CD4-positive, alpha-beta memory T cell (primary cell): ENCODE measurements at regions not wholly inside any gene's neighbourhood (a gene's known extent, or its start where the extent isn't known, plus 50 kb on each side); places are given as distances from the start of the nearest gene placed in this dataset.
A peak's percentile ranks its signal among the peaks of the same experiment; 100 is the strongest.

Experiments
- CTCF ChIA-PET: fragments of 350-600 bp; sonication (Branson Sonifier 250); formaldehyde crosslinking; loops from one replicate; lab custom pipeline; 2021; ENCODE audit warnings: inconsistent platforms; ENCODE audit not compliant: partially characterized antibody; lab: Charles Lee
- POLR2A ChIA-PET: fragments of 350-600 bp; sonication (Branson Sonifier 250); formaldehyde crosslinking; loops from one replicate; lab custom pipeline; 2021; ENCODE audit not compliant: partially characterized antibody; lab: Charles Lee
- DNase-seq, 5 donors: peaks; one replicate each; pipeline versions ENCODE4 v3.0.0 to v3.0.0-alpha.2; 2020 to 2022; ENCODE audit warnings: mixed read lengths in 1 of 5
- H3K27ac ChIP-seq: one replicate; pipeline ENCODE4 v1.7.0; 2013; ENCODE audit warnings: low read depth, low read length
- H3K27me3 ChIP-seq: 2 replicates; pipeline ENCODE4 v1.7.0; 2013; ENCODE audit warnings: mild to moderate bottlenecking, low read length, moderate library complexity; ENCODE audit not compliant: insufficient read depth
- H3K36me3 ChIP-seq: 2 replicates; pipeline ENCODE4 v1.7.0; 2013; ENCODE audit warnings: mild to moderate bottlenecking, low read length, moderate library complexity; ENCODE audit not compliant: insufficient read depth
- H3K4me1 ChIP-seq: 2 replicates; pipeline ENCODE4 v1.7.0; 2013; ENCODE audit warnings: mild to moderate bottlenecking, low read length, moderate library complexity; ENCODE audit not compliant: insufficient read depth
- H3K4me3 ChIP-seq, 2 donors: one replicate each; pipeline ENCODE4 v1.7.0; 2013; ENCODE audit warnings: low read length in 2 of 2, mild to moderate bottlenecking in 1 of 2
- H3K9me3 ChIP-seq, 2 donors: one replicate each; pipeline ENCODE4 v1.7.0; 2013; ENCODE audit warnings: low read length in 2 of 2, control low read depth in 1 of 2; ENCODE audit not compliant: control insufficient read depth in 1 of 2
- H3K27ac Mint-ChIP-seq, 7 donors: one replicate each; pipeline ENCODE4 v1.8.0; 2020 to 2021; ENCODE audit warnings: mixed read lengths in 7 of 7, mild to moderate bottlenecking in 6 of 7, inconsistent platforms in 3 of 7, moderate library complexity in 3 of 7
- H3K27me3 Mint-ChIP-seq, 2 donors: one replicate each; pipeline ENCODE4 v1.8.0; 2020 to 2021; ENCODE audit warnings: mixed read lengths in 2 of 2
- H3K36me3 Mint-ChIP-seq, 2 donors: one replicate each; pipeline ENCODE4 v1.8.0; 2020 to 2021; ENCODE audit warnings: mixed read lengths in 2 of 2, inconsistent platforms in 1 of 2, mild to moderate bottlenecking in 1 of 2
- H3K4me1 Mint-ChIP-seq, 4 donors: one replicate each; pipeline ENCODE4 v1.8.0; 2020 to 2021; ENCODE audit warnings: mixed read lengths in 4 of 4, mild to moderate bottlenecking in 1 of 4
- H3K4me3 Mint-ChIP-seq, 8 donors: one replicate each; pipeline ENCODE4 v1.8.0; 2020 to 2021; ENCODE audit warnings: mixed read lengths in 8 of 8, mild to moderate bottlenecking in 7 of 8, moderate library complexity in 6 of 8, inconsistent platforms in 3 of 8
- H3K9me3 Mint-ChIP-seq, 8 donors: one replicate each; pipeline ENCODE4 v1.8.0; 2020 to 2021; ENCODE audit warnings: mixed read lengths in 8 of 8, mild to moderate bottlenecking in 5 of 8, inconsistent platforms in 3 of 8, moderate library complexity in 1 of 8
- intact Hi-C: fragments of 100-400 bp; cut with micrococcal nuclease; formaldehyde crosslinking; loops from one replicate; pipeline ENCODE4 v1.15.1; 2023

DNA sequence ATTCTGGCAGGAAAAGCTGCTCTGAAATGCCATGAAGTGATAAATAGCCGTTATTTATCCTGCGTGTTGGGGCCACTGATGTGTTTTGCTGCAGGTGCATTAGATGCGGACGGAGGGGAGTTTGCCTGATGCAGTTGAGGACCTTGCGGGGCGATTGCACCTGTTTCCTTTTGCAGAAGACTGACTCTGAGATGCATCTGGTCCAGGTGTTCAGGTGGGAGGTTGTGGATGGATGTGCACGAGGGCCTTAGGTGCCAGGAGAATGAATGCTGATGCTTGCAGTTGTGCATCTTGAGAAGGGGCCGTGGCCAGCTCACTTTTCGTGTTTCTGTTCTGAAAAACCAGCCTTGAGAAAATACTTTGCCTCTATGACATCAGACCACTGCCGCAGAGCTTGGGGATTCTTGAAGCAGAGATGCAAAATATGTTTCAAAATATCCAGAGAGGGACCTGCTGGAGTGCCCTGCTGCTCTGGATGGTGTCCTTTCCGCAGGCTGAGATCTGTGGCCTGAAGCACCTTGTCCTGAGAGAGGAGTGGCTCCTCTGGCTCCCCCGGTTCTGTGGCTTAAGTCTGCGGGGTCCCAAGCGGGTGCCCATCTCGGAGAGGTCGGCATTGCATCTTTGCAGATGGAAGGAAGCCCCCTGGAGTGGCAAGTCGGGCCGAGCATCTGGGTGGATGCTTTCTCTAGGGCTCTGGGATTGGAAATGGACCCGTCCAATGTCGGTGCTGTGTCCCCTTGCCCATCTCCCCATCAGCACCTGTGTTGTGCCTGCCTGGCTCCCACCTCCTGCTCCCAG is 1031.1 kb downstream of the TBC1D22A start:
- Mint-ChIP-seq H3K4me3 (no peak overlapping the region), H3K36me3 (no peaks in the 10 kb centered on the region), H3K4me1 (peaks cover 0 to 2% (median 0%) of the 10 kb centered on the region in 4 donors), H3K27me3 (no peaks in the 10 kb centered on the region), H3K27ac (no peak overlapping the region), H3K9me3 (peaks cover 0 to 5% (median 0%) of the 10 kb centered on the region in 8 donors)
- H3K27me3 ChIP-seq, result no peaks in the 10 kb centered on the region
- intact Hi-C loops, result no loop called here
- no peaks in the 10 kb centered on the region for H3K36me3 ChIP-seq
- H3K4me1 ChIP-seq, result no peaks in the 10 kb centered on the region
- ChIA-PET POLR2A (no interaction called here), CTCF (no interaction called here)
- H3K9me3 ChIP-seq, result no peaks in the 10 kb centered on the region
- H3K27ac ChIP-seq, result no peak overlapping the region
- no peak overlapping the region for H3K4me3 ChIP-seq
- DNase-seq, result no peak

DNA sequence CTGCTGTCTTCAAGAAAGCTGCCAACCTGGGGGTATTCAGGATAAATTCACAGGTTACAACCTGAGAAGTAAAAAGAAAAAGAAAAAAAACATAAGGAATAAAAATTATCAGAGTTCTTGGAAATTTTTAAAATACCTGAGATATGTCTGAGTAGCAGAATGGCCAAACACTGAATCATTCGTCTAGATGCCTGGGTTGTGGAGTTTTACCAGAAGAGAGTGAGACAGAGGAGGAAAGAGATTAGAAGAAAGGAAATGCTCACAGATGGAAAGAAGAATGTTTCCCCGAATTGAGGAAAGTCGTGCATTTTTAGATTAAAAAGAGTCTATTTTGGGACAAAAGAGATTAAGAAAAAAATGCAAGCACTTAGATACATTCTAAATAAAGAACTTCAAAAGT is 1026.7 kb downstream of the TBC1D22A start:
- Histone ChIP-seq H3K4me1 (no peaks in the 10 kb centered on the region), H3K36me3 (no peaks in the 10 kb centered on the region), H3K9me3 (peaks cover 0 to 6% of the 10 kb centered on the region in 2 donors), H3K27me3 (no peaks in the 10 kb centered on the region), H3K27ac (no peak overlapping the region), H3K4me3 (no peak overlapping the region)
- H3K4me3 Mint-ChIP-seq, result no peak overlapping the region
- no peaks in the 10 kb centered on the region for H3K36me3 Mint-ChIP-seq
- ChIA-PET POLR2A (no interaction called here), CTCF (no interaction called here)
- H3K4me1 Mint-ChIP-seq, result peaks cover 0 to 3% (median 0%) of the 10 kb centered on the region in 4 donors
- H3K27ac Mint-ChIP-seq, result no peak overlapping the region
- DNase-seq, result no peak
- intact Hi-C loops, result no loop called here
- H3K27me3 Mint-ChIP-seq, result peaks cover 2 to 17% of the 10 kb centered on the region in 2 donors
- peaks cover 0 to 13% (median 3%) of the 10 kb centered on the region in 8 donors for H3K9me3 Mint-ChIP-seq

DNA sequence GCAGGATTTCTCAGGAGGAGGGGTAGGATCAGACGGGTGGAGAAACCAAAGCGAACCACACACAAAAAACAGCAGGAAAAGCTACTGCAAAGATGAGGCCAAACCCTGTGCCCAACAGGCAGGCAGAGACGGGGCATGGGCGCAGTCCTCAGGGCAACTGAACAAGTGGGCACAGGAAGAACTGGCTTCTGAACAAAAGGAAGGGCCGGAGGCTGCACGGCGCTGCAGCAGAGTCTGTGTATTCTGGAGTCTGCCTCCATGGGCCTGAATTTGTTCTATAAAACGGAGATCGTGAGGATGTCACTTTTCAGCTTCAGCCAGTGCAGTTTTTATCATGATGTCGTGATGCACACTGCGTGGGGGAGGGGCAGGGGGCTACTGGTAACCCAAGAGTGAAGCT is 1026.0 kb downstream of the TBC1D22A start:
- no peak overlapping the region for H3K4me3 ChIP-seq
- Mint-ChIP-seq H3K9me3 (peaks cover 0 to 13% (median 3%) of the 10 kb centered on the region in 8 donors), H3K36me3 (no peaks in the 10 kb centered on the region), H3K4me1 (peaks cover 0 to 3% (median 0%) of the 10 kb centered on the region in 4 donors), H3K27ac (no peak overlapping the region), H3K4me3 (no peak overlapping the region), H3K27me3 (peaks cover 2 to 17% of the 10 kb centered on the region in 2 donors)
- H3K4me1 ChIP-seq, result no peaks in the 10 kb centered on the region
- no peak overlapping the region for H3K27ac ChIP-seq
- no peak for DNase-seq
- no peaks in the 10 kb centered on the region for H3K36me3 ChIP-seq
- ChIA-PET POLR2A (no interaction called here), CTCF (no interaction called here)
- H3K27me3 ChIP-seq, result no peaks in the 10 kb centered on the region
- intact Hi-C loops, result no loop called here
- H3K9me3 ChIP-seq, result peaks cover 0 to 6% of the 10 kb centered on the region in 2 donors

DNA sequence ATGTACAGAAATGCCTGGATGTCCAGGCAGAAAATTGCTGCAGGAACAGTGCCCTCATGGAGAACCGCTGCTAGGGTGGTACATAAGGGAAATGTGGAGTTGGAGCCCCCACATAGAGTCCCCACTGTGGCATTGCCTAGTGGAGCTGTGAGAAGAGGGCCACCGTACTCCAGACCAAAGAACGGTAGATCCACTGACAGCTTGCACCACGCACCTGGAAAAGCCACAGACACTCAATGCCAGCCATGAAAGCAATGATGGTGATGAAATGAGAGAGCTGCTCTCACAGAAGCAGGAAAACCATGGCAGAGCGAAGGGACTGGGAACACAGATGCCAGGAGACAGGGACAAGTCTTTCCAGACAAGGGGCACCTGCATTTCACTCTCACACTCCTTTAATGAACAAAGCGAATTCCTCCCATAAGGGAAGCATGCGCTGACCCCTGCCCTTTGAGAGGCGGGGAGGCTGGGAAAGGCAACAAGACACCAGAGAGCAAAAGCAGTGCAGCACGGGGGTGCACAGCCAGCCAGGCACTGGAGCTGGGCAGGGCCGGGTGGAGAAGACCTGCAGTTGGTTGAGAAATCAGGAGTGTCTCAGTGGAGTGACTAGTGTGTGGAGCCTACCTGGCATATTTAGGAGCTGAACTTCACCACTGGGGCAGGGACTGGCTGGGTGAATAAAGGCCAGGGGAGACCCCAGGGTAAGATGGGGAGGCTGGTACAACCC is 1025.2 kb downstream of the TBC1D22A start:
- intact Hi-C loops, result no loop called here
- H3K27me3 ChIP-seq, result no peaks in the 10 kb centered on the region
- H3K4me1 ChIP-seq, result no peaks in the 10 kb centered on the region
- no peak overlapping the region for H3K4me3 Mint-ChIP-seq
- no peak overlapping the region for H3K27ac ChIP-seq
- no peak overlapping the region for H3K4me3 ChIP-seq
- POLR2A ChIA-PET, result no interaction called here
- H3K27me3 Mint-ChIP-seq, result peaks cover 2 to 18% of the 10 kb centered on the region in 2 donors
- peak overlapping the region in 1 of 7 donors; percentile 55 for H3K27ac Mint-ChIP-seq
- CTCF ChIA-PET, result no interaction called here
- H3K9me3 Mint-ChIP-seq, result peaks cover 0 to 13% (median 4%) of the 10 kb centered on the region in 8 donors
- H3K9me3 ChIP-seq, result peaks cover 0 to 6% of the 10 kb centered on the region in 2 donors
- DNase-seq, result no peak
- H3K4me1 Mint-ChIP-seq, result peaks cover 0 to 3% (median 0%) of the 10 kb centered on the region in 4 donors
- no peaks in the 10 kb centered on the region for H3K36me3 Mint-ChIP-seq
- no peaks in the 10 kb centered on the region for H3K36me3 ChIP-seq

DNA sequence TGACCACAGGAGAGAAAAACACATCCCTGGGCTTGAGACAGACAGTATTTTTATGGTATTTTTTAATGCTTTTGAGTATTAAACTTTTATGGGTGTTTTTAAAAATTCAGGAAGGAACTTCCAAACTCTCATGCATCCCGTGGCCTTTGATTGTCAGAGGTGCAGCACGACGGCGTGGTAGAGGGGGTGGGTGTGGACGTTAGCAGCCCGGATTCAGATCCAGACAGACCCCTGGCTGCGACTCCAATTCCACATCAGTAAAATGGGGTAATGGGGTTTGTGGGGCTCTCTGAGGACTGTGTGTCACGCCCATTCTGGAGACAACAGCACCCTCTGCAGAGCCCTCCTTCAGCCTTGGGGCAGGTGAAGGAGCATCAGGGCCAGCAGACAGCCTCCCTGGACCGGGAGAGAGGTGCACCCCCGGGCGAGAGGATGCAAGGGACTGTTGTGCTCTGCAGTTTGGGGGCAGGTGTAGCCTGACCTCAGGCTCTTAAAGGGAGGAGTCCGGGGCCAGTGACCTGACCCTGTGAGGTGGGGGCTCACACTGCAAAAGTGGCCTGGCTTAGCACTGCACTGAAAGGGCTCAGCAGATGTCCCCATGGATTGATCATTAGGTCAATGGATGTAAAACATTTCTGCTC is 1024.3 kb downstream of the TBC1D22A start:
- no peaks in the 10 kb centered on the region for H3K27me3 ChIP-seq
- H3K36me3 Mint-ChIP-seq, result peaks cover 0 to 1% of the 10 kb centered on the region in 2 donors
- H3K4me1 Mint-ChIP-seq, result peaks cover 0 to 3% (median 0%) of the 10 kb centered on the region in 4 donors

DNA sequence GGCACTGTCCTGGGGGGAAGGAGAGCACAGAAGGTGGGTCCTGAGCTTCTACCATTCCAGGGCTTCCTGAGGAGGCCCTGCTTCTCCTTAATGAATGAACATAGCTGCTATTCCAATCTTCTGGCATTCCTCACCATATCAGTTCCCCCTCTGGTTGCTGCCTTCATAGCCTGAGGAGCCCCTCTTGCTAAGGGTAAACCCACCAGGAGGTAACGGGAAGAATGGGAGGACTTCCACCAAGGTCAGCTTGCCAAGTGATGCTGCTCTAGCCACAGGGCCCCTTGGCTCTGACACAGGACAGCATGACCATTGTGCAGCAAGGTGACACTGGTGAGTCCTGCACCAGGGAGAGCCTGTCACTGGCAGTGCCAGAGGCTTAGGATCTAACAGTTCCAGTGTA is 1022.5 kb downstream of the TBC1D22A start:
- Histone ChIP-seq H3K9me3 (peaks cover 0 to 6% of the 10 kb centered on the region in 2 donors), H3K4me1 (no peaks in the 10 kb centered on the region), H3K4me3 (no peak overlapping the region), H3K27me3 (no peaks in the 10 kb centered on the region), H3K27ac (no peak overlapping the region), H3K36me3 (no peaks in the 10 kb centered on the region)
- peaks cover 4 to 23% of the 10 kb centered on the region in 2 donors for H3K27me3 Mint-ChIP-seq
- peaks cover 0 to 13% (median 5%) of the 10 kb centered on the region in 8 donors for H3K9me3 Mint-ChIP-seq
- H3K4me3 Mint-ChIP-seq, result no peak overlapping the region
- intact Hi-C loops, result no loop called here
- no peak for DNase-seq
- H3K36me3 Mint-ChIP-seq, result peaks cover 0 to 1% of the 10 kb centered on the region in 2 donors
- H3K27ac Mint-ChIP-seq, result no peak overlapping the region
- H3K4me1 Mint-ChIP-seq, result peaks cover 0 to 3% (median 0%) of the 10 kb centered on the region in 4 donors
- CTCF ChIA-PET, result no interaction called here
- POLR2A ChIA-PET, result no interaction called here

More for the DNA sequence above, 1024.3 kb downstream of the TBC1D22A start:
- H3K4me3 ChIP-seq, result no peak overlapping the region
- intact Hi-C loops, result no loop called here
- ChIA-PET CTCF (no interaction called here), POLR2A (no interaction called here)
- no peaks in the 10 kb centered on the region for H3K36me3 ChIP-seq
- Mint-ChIP-seq H3K4me3 (no peak overlapping the region), H3K27me3 (peaks cover 4 to 23% of the 10 kb centered on the region in 2 donors), H3K9me3 (peaks cover 0 to 13% (median 5%) of the 10 kb centered on the region in 8 donors), H3K27ac (no peak overlapping the region)
- DNase-seq, result no peak
- peaks cover 0 to 6% of the 10 kb centered on the region in 2 donors for H3K9me3 ChIP-seq
- H3K4me1 ChIP-seq, result no peaks in the 10 kb centered on the region
- no peak overlapping the region for H3K27ac ChIP-seq
